ENCODE measurements at regions not wholly inside any gene's neighbourhood (a gene's known extent, or its start where the extent isn't known, plus 50 kb on each side); places are given as distances from the start of the nearest gene placed in this dataset.

DNA sequence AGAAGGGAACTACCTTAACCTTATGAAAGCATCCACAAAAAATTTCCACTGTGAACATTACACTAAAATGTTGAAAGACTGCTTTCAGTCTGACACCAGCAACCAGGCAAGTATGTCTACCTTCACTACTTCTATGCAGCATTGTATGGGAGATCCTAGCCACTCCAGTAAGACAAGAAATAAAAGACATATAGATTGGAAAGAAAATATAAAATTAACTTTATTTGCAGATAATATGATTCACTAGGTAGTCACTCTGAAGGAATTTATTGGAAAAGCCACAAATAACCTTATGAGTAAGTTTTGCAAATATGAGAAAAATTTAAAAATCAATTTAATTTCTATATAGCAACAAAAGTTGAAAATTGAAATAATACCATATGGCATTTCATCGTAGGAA, 172.0 kb downstream of the RERGL start:
- Histone ChIP-seq H4K5ac (ENCODE audit: insufficient read length, low read depth, low read length) (no peak overlapping the region), H2BK5ac (ENCODE audit: low read depth, low read length) (no peak overlapping the region), H2BK15ac (ENCODE audit: low read length) (no peak overlapping the region), H4K8ac (ENCODE audit: extremely low read depth, insufficient read depth, low read length) (no peak overlapping the region), H3K23me2 (ENCODE audit: low read depth, low read length) (no peaks in the 10 kb centered on the region), H3K18ac (ENCODE audit: extremely low read depth, low read length) (no peak overlapping the region), H2BK20ac (ENCODE audit: low read length) (no peak overlapping the region), H4K91ac (replicated peaks; ENCODE audit: insufficient read length, low read length) (no peak overlapping the region), H3K79me2 (ENCODE audit: control insufficient read depth in 1 of 2, insufficient read depth in 2 of 2, low read length in 2 of 2) (no peaks in the 10 kb centered on the region), H3K23ac (ENCODE audit: insufficient read length) (no peak overlapping the region), H3K4me2 (ENCODE audit: insufficient read depth in 1 of 2, low read depth in 2 of 2, low read length in 2 of 2) (no peak overlapping the region), H3K4me3 (ENCODE audit: extremely low read depth in 1 of 4, insufficient read depth in 2 of 4, low read depth in 3 of 4, low read length in 4 of 4) (no peak overlapping the region), H3K36me3 (ENCODE audit: control insufficient read depth in 2 of 4, insufficient read depth in 4 of 4, low read length in 3 of 4) (no peaks in the 10 kb centered on the region), H2AFZ (ENCODE audit: low read length) (no peak overlapping the region), H2BK120ac (replicated peaks; ENCODE audit: low read depth, low read length) (no peak overlapping the region), H4K20me1 (replicated peaks in 1 of 2; ENCODE audit: control insufficient read depth in 1 of 2, insufficient read depth in 2 of 2, low read length in 2 of 2) (no peaks in the 10 kb centered on the region), H3K79me1 (ENCODE audit: low read depth, low read length) (no peaks in the 10 kb centered on the region), H3K4ac (replicated peaks; ENCODE audit: insufficient read length, low read depth, low read length) (no peak overlapping the region), H3K9me3 (ENCODE audit: insufficient read depth in 2 of 2, low read depth in 1 of 2, low read length in 1 of 2) (no peaks in the 10 kb centered on the region), H3K27me3 (replicated peaks in 1 of 4; ENCODE audit: control insufficient read depth in 3 of 4, extremely low read depth in 1 of 4, insufficient read depth in 3 of 4, low read length in 3 of 4) (peaks cover 0 to 1% (median 0%) of the 10 kb centered on the region in 4 experiments; a peak in 1 of 7 replicates), H3K27ac (ENCODE audit: low read depth, low read length) (no peak overlapping the region), H2BK12ac (ENCODE audit: low read depth, low read length) (no peak overlapping the region), H3K56ac (replicated peaks; ENCODE audit: insufficient read length, low read depth, low read length) (no peak overlapping the region), H3K14ac (ENCODE audit: insufficient read length) (no peak overlapping the region), H3K4me1 (replicated peaks in 1 of 4; ENCODE audit: control insufficient read depth in 3 of 4, insufficient read depth in 4 of 4, low read length in 3 of 4) (no peaks in the 10 kb centered on the region), H3K9ac (replicated peaks in 1 of 4; ENCODE audit: extremely low read depth in 1 of 4, low read depth in 3 of 4, low read length in 3 of 4) (no peak overlapping the region), H2AK5ac (ENCODE audit: low read depth, low read length) (no peak overlapping the region)
- TF ChIP-seq CHD1 (IDR thresholded peaks at IDR 0.05; ENCODE audit: low read depth, low read length) = no peak
- TF ChIP-seq KDM1A (IDR thresholded peaks at IDR 0.05; ENCODE audit: borderline replicate concordance, low read length) = no peak
- no peak for TF ChIP-seq YY1 (IDR thresholded peaks at IDR 0.05; ENCODE audit: low read depth, low read length)
- TF ChIP-seq, protein P1, sequence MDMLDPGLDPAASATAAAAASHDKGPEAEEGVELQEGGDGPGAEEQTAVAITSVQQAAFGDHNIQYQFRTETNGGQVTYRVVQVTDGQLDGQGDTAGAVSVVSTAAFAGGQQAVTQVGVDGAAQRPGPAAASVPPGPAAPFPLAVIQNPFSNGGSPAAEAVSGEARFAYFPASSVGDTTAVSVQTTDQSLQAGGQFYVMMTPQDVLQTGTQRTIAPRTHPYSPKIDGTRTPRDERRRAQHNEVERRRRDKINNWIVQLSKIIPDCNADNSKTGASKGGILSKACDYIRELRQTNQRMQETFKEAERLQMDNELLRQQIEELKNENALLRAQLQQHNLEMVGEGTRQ (IDR thresholded peaks at IDR 0.05; ENCODE audit: low read length) = no peak
- TF ChIP-seq POLR2AphosphoS5 (IDR thresholded peaks at IDR 0.05; ENCODE audit: low read depth, low read length) = no peak
- TF ChIP-seq NANOG (IDR thresholded peaks at IDR 0.05; ENCODE audit: insufficient read depth, low read depth, low read length, poor library complexity, severe bottlenecking) = no peak
- TF ChIP-seq TCF12 (IDR thresholded peaks at IDR 0.05; ENCODE audit: low read depth, low read length) = no peak
- no peak for TF ChIP-seq NRF1 (IDR thresholded peaks at IDR 0.05; ENCODE audit: low read depth, low read length)
- no peak for TF ChIP-seq RNF2 (IDR thresholded peaks at IDR 0.05; ENCODE audit: borderline replicate concordance, low read depth, low read length, missing control alignments, poor library complexity, severe bottlenecking)
- TF ChIP-seq KDM5A (IDR thresholded peaks at IDR 0.05; ENCODE audit: low read length) = no peak
- no peak for TF ChIP-seq MAFK (IDR thresholded peaks at IDR 0.05; ENCODE audit: low read depth, low read length)
- TF ChIP-seq JUN (IDR thresholded peaks at IDR 0.05; ENCODE audit: low read depth, low read length) = no peak
- no peak for TF ChIP-seq HDAC6 (IDR thresholded peaks at IDR 0.05; ENCODE audit: low read depth, low read length)
- TF ChIP-seq TAF1 (IDR thresholded peaks at IDR 0.05; ENCODE audit: low read depth, low read length) = no peak
- ChIA-PET CTCF (ENCODE audit: partially characterized antibody) (no interaction called here), POLR2A (ENCODE audit: partially characterized antibody) (no interaction called here)
- FAIRE-seq (no peak), DNase-seq (ENCODE audit: low read depth in 1 of 2, low spot score in 2 of 2) (no peak)
- 77% methylated on average over 1 of the region's 1 CpG; no CpG with 5 or more reads in 1 of the 2 experiments for WGBS, 2 experiments (ENCODE audit: extremely low coverage in 1 of 2, insufficient coverage in 1 of 2, insufficient read length in 1 of 2, insufficient replicate concordance in 2 of 2, low coverage in 1 of 2, low lambda C conversion rate in 2 of 2, missing lambda C conversion rate in 1 of 2)

Data from H1 (cell line).